Fibroblast of the aortic adventitia (primary cell): ENCODE measurements at regions not wholly inside any gene's neighbourhood (a gene's known extent, or its start where the extent isn't known, plus 50 kb on each side); places are given as distances from the start of the nearest gene placed in this dataset.

Experiments used
- DNase-seq: peaks from one replicate; pipeline ENCODE4 v3.0.0-alpha.2; 2010; ENCODE audit warnings: low read depth
- H3K4me3 ChIP-seq: 2 replicates; pipeline ENCODE4 v1.5.1; 2011; ENCODE audit warnings: low read depth, mild to moderate bottlenecking, control low read depth, low read length, moderate library complexity
- CTCF ChIP-seq: IDR thresholded peaks from 2 replicates; pipeline ENCODE4 v1.5.1; 2011; ENCODE audit warnings: mild to moderate bottlenecking, low read length, control low read depth, inconsistent platforms; ENCODE audit not compliant: insufficient read depth

DNA sequence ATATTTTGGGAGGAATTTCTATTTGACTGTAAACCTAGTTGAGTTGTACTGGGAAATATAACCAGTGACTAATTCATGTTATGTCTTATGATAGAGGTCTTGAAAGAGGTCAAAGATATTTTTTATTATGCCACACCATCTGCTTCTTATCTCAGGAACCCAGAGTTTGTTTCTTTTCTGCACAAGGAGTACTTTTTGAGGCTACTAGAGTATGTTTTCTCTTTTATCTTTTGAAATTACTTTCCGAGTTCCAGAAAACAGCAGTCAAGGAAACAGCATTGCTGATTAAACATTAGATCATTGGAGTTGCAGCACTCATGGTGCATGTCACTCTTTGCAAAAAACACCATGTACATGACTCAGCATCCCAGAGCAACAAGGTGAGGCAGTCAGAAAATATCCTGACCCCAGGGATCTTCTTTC, 645.8 kb upstream of the NR2F2 start:
- no peak for TF ChIP-seq CTCF
- H3K4me3 ChIP-seq = no peak overlapping the region

DNA sequence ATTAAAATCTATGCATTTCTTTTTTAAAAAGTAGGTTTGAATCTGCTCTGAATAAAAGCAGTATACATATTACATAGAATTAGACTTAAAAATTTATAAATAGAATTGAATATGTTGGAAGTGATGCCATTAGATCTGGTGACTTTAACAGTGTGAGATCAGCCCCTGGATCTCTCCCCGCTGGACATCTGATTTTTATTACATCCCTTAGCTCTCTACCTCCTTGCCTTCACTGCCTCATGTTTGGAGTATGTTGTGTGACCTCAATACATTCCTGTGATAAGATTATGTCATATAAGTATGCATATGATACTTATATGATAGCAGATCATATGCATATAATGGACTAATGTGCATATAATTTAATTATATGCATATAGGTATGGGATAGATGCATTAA, 643.4 kb upstream of the NR2F2 start:
- DNase-seq = peak; percentile 40
- TF ChIP-seq CTCF = no peak
- no peak overlapping the region for H3K4me3 ChIP-seq

More for the DNA sequence above, 645.8 kb upstream of the NR2F2 start:
- DNase-seq = peak; percentile 89

- H3K4me3 ChIP-seq = no peak overlapping the region
- TF ChIP-seq CTCF = no peak
- no peak for DNase-seq
Observed at GRCh38 chr15:95687686-95688085, 642.8 kb upstream of the NR2F2 start.

GRCh38 chr15:95690631-95691340, 639.7 kb upstream of the NR2F2 start:
- DNase-seq = no peak
- H3K4me3 ChIP-seq = no peak overlapping the region
- TF ChIP-seq CTCF = no peak

DNA sequence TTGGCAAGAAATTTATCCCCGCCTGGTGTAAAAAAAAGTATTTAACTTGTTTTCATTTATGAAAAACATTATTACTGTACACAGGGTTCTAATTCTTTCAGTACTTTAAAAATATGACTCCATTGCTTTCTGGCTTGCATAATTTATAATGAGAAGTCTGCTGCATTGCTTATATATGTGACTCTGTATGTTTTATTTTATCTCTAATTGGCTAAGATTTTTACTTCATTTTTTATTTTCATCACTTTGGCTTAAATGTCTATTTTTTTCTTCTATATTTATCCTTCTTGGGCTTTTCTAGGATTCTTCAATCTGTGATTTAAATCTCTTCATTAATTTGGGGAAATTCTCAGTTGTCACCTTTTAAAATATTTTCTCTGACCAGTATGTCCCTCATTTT, 636.6 kb upstream of the NR2F2 start:
- no peak for DNase-seq
- no peak for TF ChIP-seq CTCF
- H3K4me3 ChIP-seq = no peak overlapping the region

- TF ChIP-seq CTCF = no peak
- no peak for DNase-seq
- H3K4me3 ChIP-seq = no peak overlapping the region
Observed at GRCh38 chr15:95698230-95698629, 632.3 kb upstream of the NR2F2 start.

DNA sequence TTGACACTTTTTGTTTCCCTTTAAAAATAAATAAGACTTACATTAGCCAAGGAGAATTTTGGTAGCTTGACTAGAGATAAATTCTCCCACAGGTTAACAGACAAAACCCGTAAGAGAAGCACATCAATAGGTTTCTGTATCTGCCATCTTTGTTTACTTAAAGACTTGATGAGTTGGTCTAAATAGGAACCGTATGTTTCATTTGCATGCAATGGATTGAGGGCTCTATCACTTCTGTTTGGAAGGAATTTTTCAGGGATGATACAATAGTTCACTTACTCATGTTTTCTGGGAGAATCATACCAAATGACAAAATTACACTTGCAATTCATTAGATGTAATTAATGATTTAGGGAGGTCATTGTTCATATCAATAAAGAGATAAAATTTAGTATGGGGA, 631.5 kb upstream of the NR2F2 start:
- no peak overlapping the region for H3K4me3 ChIP-seq
- TF ChIP-seq CTCF = no peak
- no peak for DNase-seq
